DOHH2 (cell line): ENCODE measurements at regions not wholly inside any gene's neighbourhood (a gene's known extent, or its start where the extent isn't known, plus 50 kb on each side); places are given as distances from the start of the nearest gene placed in this dataset.

Source experiments
- CTCF ChIP-seq: fragments of 200-600 bp; sonication (generic); IDR thresholded peaks from one replicate; pipeline ENCODE4 v1.5.1; 2014; ENCODE audit warnings: antibody characterized with exemption, mild to moderate bottlenecking, low read depth, low read length; ENCODE audit not compliant: poor library complexity, severe bottlenecking
- EZH2phosphoT487 ChIP-seq: fragments of 200-600 bp; sonication (generic); IDR thresholded peaks from 2 replicates; pipeline ENCODE4 v1.6.1; 2017; ENCODE audit warnings: borderline replicate concordance, mild to moderate bottlenecking, antibody characterized with exemption, low read length, moderate library complexity, mixed read lengths

- TF ChIP-seq CTCF (no peak), EZH2phosphoT487 (no peak)
Measured at GRCh38 chr1:199590708-199591107, 436.8 kb upstream of the NR5A2 start.
